ENCODE measurements at regions not wholly inside any gene's neighbourhood (a gene's known extent, or its start where the extent isn't known, plus 50 kb on each side); places are given as distances from the start of the nearest gene placed in this dataset.
"Not testable (repeated sequence)": the region's sequence is repeated elsewhere in the genome, so short reads cannot be mapped to it uniquely, and the experiment has no call there.

DNA sequence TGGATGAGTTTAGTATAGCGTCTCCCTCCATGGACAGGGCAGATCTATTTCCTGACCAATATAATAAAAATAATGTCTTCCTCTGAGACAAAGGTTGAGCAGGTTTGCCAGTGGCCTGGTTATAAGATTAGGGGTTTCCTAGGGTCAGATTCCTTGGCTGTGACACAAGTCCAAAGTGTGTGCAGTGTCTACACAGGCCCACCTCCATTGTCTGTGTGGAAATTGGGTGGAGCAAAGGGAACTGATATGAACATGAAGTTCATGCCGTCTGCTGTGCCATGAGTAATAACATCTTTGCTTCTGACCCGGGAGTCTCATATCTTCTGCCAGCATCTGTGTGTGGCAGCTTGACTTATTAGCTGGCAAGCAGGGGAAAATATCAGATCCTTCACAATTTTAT, 187.7 kb upstream of the BOD1L1 start:
- no peaks in the 10 kb centered on the region for H3K36me3 Mint-ChIP-seq
- CTCF ChIA-PET, result no interaction called here

DNA sequence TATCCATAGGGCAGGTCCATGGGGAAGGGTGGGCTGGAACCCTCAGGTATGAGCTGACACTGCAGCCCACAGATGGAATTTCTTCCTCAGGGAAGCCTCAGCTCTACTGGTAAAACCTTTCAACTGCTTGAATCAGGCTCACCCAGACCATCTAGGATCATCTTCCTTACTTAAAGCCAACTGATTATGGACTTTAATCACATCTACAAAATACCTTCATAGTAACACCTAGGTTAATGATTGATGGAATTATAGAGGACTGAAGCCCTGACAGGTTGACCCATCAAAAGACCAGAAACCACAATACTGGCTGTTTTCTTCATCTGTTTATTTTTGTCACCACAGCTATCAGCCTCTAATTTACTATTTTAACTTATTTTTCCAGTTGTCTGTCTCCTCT, 188.9 kb upstream of the BOD1L1 start:
- POLR2A ChIA-PET, result no interaction called here
- no peak overlapping the region for H3K27ac ChIP-seq (ENCODE audit: low read depth, low read length)
- no peaks in the 10 kb centered on the region for H3K9me3 ChIP-seq (ENCODE audit: low read length)
- no peaks in the 10 kb centered on the region for H3K4me1 ChIP-seq (ENCODE audit: insufficient read depth, low read length)
- Mint-ChIP-seq H3K4me1 (no peaks in the 10 kb centered on the region), H3K27ac (no peak overlapping the region), H3K36me3 (no peaks in the 10 kb centered on the region), H3K9me3 (peaks cover 0 to 10% (median 0%) of the 10 kb centered on the region in 5 donors), H3K27me3 (no peaks in the 10 kb centered on the region), H3K4me3 (no peak overlapping the region)
- no peaks in the 10 kb centered on the region for H3K27me3 ChIP-seq (ENCODE audit: insufficient read depth, low read length, poor library complexity, severe bottlenecking)
- no peak for DNase-seq
- CTCF ChIA-PET, result no interaction called here
- H3K36me3 ChIP-seq (ENCODE audit: insufficient read depth, low read length), result no peaks in the 10 kb centered on the region
- H3K4me3 ChIP-seq (ENCODE audit: low read length), result no peak overlapping the region

More for the DNA sequence above, 187.7 kb upstream of the BOD1L1 start:
- H3K4me3 ChIP-seq (ENCODE audit: low read length), result no peak overlapping the region
- no peak overlapping the region for H3K4me3 Mint-ChIP-seq
- H3K27ac Mint-ChIP-seq, result no peak overlapping the region
- H3K27me3 Mint-ChIP-seq, result no peaks in the 10 kb centered on the region
- POLR2A ChIA-PET, result no interaction called here
- peaks cover 0 to 10% (median 0%) of the 10 kb centered on the region in 5 donors for H3K9me3 Mint-ChIP-seq
- no peaks in the 10 kb centered on the region for H3K36me3 ChIP-seq (ENCODE audit: insufficient read depth, low read length)
- H3K4me1 Mint-ChIP-seq, result no peaks in the 10 kb centered on the region
- no peak overlapping the region for H3K27ac ChIP-seq (ENCODE audit: low read depth, low read length)
- no peaks in the 10 kb centered on the region for H3K9me3 ChIP-seq (ENCODE audit: low read length)
- H3K4me1 ChIP-seq (ENCODE audit: insufficient read depth, low read length), result no peaks in the 10 kb centered on the region
- DNase-seq, result no peak
- no peaks in the 10 kb centered on the region for H3K27me3 ChIP-seq (ENCODE audit: insufficient read depth, low read length, poor library complexity, severe bottlenecking)

DNA sequence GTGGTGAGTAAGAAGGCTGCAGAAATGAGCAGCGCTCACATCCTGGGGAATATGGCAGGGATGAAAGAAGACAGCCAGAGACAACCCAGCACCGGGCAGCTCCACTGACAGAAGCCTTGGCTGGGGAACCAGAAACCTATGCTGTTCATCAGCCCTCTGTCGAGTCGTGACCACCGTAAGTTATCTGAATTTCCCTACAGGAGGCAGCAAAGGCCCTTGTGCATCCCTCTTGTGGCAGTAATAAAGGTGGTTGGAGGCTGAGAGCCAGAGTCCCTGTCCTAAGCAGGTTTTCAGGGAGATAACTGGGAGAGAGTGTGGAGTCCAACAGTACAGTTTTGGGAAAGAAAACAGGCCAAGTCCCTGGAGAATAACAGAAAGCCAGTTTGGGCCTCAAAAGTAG, 194.0 kb upstream of the BOD1L1 start:
- no peaks in the 10 kb centered on the region for H3K9me3 ChIP-seq (ENCODE audit: low read length)
- POLR2A ChIA-PET, result no interaction called here

DNA sequence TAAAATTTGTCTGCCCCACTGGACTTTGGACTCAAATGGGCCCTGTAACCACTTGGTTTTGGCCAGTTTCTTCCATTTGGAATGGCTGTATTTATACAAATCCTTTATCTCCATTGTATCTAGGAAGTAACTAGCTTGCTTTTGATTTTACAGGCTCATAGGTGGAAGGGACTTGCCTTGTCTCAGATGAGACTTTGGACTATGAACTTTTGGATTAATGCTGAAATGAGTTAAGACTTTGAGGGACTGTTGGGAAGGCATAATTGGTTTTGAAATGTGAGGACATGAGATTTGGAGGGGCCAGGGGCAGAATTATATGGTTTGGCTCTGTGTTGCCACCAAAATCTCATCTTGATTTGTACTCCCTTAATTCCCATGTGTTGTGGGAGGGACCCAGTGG, 198.3 kb upstream of the BOD1L1 start:
- H3K36me3 ChIP-seq (ENCODE audit: insufficient read depth, low read length); H3K27me3 Mint-ChIP-seq; H3K4me1 Mint-ChIP-seq; DNase-seq; H3K27me3 ChIP-seq (ENCODE audit: insufficient read depth, low read length, poor library complexity, severe bottlenecking); H3K4me1 ChIP-seq (ENCODE audit: insufficient read depth, low read length); H3K27ac Mint-ChIP-seq; H3K4me3 Mint-ChIP-seq; CTCF ChIA-PET; H3K9me3 ChIP-seq (ENCODE audit: low read length); H3K36me3 Mint-ChIP-seq; POLR2A ChIA-PET; H3K4me3 ChIP-seq (ENCODE audit: low read length); H3K27ac ChIP-seq (ENCODE audit: low read depth, low read length): not testable (repeated sequence)
- H3K9me3 Mint-ChIP-seq, result peaks cover 13 to 21% (median 16%) of the 10 kb centered on the region in 5 donors

More for the DNA sequence above, 194.0 kb upstream of the BOD1L1 start:
- no peak for DNase-seq
- Mint-ChIP-seq H3K4me3 (no peak overlapping the region), H3K27ac (no peak overlapping the region), H3K27me3 (no peaks in the 10 kb centered on the region), H3K9me3 (peaks cover 13 to 26% (median 17%) of the 10 kb centered on the region in 5 donors), H3K36me3 (peaks cover 0 to 4% (median 0%) of the 10 kb centered on the region in 3 donors), H3K4me1 (no peaks in the 10 kb centered on the region)
- Histone ChIP-seq H3K27me3 (ENCODE audit: insufficient read depth, low read length, poor library complexity, severe bottlenecking) (no peaks in the 10 kb centered on the region), H3K27ac (ENCODE audit: low read depth, low read length) (no peak overlapping the region), H3K36me3 (ENCODE audit: insufficient read depth, low read length) (no peaks in the 10 kb centered on the region), H3K4me3 (ENCODE audit: low read length) (no peak overlapping the region), H3K4me1 (ENCODE audit: insufficient read depth, low read length) (no peaks in the 10 kb centered on the region)
- CTCF ChIA-PET, result no interaction called here

DNA sequence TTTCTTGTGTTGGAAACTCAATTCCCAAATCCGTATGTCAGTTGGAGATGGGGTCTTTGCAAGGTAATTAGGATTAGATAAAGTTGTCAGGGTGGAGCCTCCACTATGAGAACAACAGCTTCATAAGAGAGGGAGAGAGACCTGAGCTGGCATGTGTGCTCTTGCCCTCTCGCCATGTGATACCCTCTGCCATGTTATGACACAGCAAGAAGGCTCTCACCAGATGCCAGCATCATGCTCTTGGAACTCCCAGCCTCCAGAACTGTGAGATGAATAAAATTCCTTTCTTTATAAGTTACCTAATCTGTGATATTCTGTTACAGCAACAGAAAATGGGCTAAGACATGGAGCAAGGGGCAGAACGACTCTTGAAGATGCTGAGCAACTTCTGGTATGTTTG, 201.9 kb upstream of the BOD1L1 start:
- Mint-ChIP-seq H3K4me3 (no peak overlapping the region), H3K27ac (no peak overlapping the region), H3K9me3 (peaks cover 3 to 12% (median 8%) of the 10 kb centered on the region in 5 donors), H3K4me1 (no peaks in the 10 kb centered on the region), H3K27me3 (no peaks in the 10 kb centered on the region), H3K36me3 (peaks cover 0 to 2% (median 0%) of the 10 kb centered on the region in 3 donors)
- no peak for DNase-seq
- Histone ChIP-seq H3K27ac (ENCODE audit: low read depth, low read length) (no peak overlapping the region), H3K9me3 (ENCODE audit: low read length) (no peaks in the 10 kb centered on the region), H3K36me3 (ENCODE audit: insufficient read depth, low read length) (no peaks in the 10 kb centered on the region), H3K4me3 (ENCODE audit: low read length) (no peak overlapping the region), H3K27me3 (ENCODE audit: insufficient read depth, low read length, poor library complexity, severe bottlenecking) (no peaks in the 10 kb centered on the region), H3K4me1 (ENCODE audit: insufficient read depth, low read length) (no peaks in the 10 kb centered on the region)
- POLR2A ChIA-PET, result no interaction called here
- CTCF ChIA-PET, result no interaction called here

DNA sequence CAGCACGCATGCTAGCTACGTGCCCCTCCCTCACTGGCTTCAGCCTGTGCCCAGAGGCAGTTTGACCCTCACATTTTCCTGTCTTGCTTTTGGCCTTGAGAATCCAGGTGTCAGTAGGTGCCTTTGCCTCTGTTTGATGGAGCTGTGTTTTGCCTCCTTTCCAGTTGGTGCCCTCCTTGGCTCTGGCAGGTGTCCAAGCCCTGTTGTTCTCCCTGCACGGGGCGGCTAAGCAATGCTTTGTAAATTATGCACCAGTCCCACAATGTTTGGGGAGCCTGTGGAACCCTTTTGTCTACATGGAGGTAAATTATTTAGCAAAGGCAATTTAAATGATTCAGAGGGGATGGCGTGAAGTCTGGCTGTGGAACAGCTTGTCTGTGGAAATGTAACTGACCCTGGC, 202.9 kb upstream of the BOD1L1 start:
- no peaks in the 10 kb centered on the region for H3K36me3 Mint-ChIP-seq
- ChIA-PET CTCF (no interaction called here), POLR2A (no interaction called here)
- H3K27me3 Mint-ChIP-seq, result no peaks in the 10 kb centered on the region
- H3K9me3 ChIP-seq (ENCODE audit: low read length), result no peaks in the 10 kb centered on the region
- no peak overlapping the region for H3K27ac Mint-ChIP-seq
- no peak overlapping the region for H3K27ac ChIP-seq (ENCODE audit: low read depth, low read length)
- no peaks in the 10 kb centered on the region for H3K36me3 ChIP-seq (ENCODE audit: insufficient read depth, low read length)
- H3K4me3 ChIP-seq (ENCODE audit: low read length), result no peak overlapping the region
- peaks cover 0 to 5% (median 3%) of the 10 kb centered on the region in 5 donors for H3K9me3 Mint-ChIP-seq
- no peak for DNase-seq
- no peak overlapping the region for H3K4me3 Mint-ChIP-seq
- H3K27me3 ChIP-seq (ENCODE audit: insufficient read depth, low read length, poor library complexity, severe bottlenecking), result no peaks in the 10 kb centered on the region
- no peaks in the 10 kb centered on the region for H3K4me1 ChIP-seq (ENCODE audit: insufficient read depth, low read length)
- no peaks in the 10 kb centered on the region for H3K4me1 Mint-ChIP-seq

DNA sequence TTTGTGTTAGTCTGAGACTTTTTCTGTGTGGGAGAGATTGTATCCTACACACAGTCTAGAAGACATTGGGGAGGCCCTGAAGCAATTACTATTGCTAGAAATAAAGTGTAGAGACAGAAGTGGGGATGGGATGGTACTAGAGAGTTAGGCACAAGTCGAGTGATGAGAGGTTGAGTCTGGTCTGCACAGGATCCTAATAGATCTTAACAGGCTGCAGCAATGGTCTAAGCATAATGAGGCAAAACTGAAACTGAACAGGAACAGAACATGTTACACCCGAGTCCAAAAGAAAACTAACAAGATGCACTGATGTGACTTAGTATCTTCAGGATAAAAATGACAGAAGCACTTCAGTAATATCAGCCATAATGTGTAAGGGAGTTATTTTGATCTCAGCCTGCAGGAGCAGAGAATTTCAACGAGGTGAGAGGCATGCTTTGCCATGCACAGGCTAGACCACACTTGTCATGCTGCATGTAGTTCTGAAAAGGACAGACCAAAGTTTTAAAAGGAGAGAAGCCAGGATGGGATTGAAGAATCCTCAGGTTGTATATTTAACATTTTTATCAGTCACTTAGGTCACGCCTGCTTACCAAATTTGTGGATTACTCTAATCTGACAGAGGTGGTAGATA, 205.8 kb upstream of the BOD1L1 start:
- Mint-ChIP-seq H3K27me3 (no peaks in the 10 kb centered on the region), H3K4me1 (no peaks in the 10 kb centered on the region), H3K36me3 (no peaks in the 10 kb centered on the region), H3K9me3 (peaks cover 0 to 6% (median 0%) of the 10 kb centered on the region in 5 donors), H3K4me3 (no peak overlapping the region), H3K27ac (no peak overlapping the region)
- Histone ChIP-seq H3K4me1 (ENCODE audit: insufficient read depth, low read length) (no peaks in the 10 kb centered on the region), H3K9me3 (ENCODE audit: low read length) (no peaks in the 10 kb centered on the region), H3K4me3 (ENCODE audit: low read length) (no peak overlapping the region), H3K36me3 (ENCODE audit: insufficient read depth, low read length) (no peaks in the 10 kb centered on the region), H3K27me3 (ENCODE audit: insufficient read depth, low read length, poor library complexity, severe bottlenecking) (no peaks in the 10 kb centered on the region), H3K27ac (ENCODE audit: low read depth, low read length) (no peak overlapping the region)
- ChIA-PET POLR2A (no interaction called here), CTCF (no interaction called here)
- DNase-seq, result no peak

DNA sequence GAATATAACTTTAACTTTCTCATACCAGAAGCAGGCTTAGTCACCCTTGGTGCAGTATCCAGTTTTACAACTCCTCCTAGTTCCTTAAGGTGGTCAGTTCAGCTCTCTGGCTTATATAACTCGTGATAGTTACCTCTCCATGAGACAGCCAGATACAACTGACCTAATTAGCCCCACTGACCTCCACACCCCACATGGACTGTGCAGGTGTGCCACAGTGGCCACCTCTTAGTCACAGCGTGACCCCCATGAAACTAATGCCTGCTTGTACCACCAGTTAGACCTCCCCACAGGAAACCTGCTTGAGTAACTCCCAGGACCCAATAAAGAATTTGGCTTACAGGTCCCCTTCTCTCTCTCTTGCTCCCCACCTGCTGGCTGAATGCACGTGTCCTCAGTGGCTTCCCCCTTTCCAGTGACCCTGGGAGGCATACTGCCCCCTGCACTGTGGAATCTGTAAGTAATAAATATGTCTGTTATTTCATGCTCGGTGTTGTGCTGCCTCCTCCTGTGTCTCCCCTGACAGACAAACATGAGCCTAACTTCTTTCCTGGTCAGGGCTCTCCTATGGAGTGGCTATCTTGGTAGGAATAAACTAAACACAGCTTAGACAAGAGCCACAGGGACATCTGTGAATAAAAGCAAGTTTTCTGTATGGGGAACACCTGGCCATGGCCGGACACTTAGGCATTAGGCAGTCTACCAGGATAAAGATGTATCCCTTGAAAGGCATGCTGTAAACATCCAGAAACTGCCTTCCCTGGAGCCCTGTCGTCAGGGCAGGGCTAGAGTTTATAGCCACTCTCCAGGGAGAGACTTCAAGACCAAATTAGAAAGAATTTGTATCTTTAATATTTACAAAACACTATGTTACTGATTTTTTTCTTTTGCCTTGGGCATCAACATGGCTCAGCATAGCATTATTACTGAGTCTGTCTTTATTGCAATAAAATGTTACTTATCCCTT, 209.7 kb upstream of the BOD1L1 start:
- Histone ChIP-seq H3K36me3 (ENCODE audit: insufficient read depth, low read length) (no peaks in the 10 kb centered on the region), H3K27me3 (ENCODE audit: insufficient read depth, low read length, poor library complexity, severe bottlenecking) (no peaks in the 10 kb centered on the region), H3K4me3 (ENCODE audit: low read length) (no peak overlapping the region), H3K4me1 (ENCODE audit: insufficient read depth, low read length) (no peaks in the 10 kb centered on the region), H3K9me3 (ENCODE audit: low read length) (no peaks in the 10 kb centered on the region), H3K27ac (ENCODE audit: low read depth, low read length) (no peak overlapping the region)
- Mint-ChIP-seq H3K4me1 (no peaks in the 10 kb centered on the region), H3K9me3 (peaks cover 0 to 6% (median 0%) of the 10 kb centered on the region in 5 donors), H3K27ac (no peak overlapping the region), H3K27me3 (peaks cover 0 to 2% of the 10 kb centered on the region in 2 donors), H3K4me3 (peak overlapping the region in 1 of 7 donors; percentile 17), H3K36me3 (no peaks in the 10 kb centered on the region)
- POLR2A ChIA-PET, result no interaction called here
- CTCF ChIA-PET, result no interaction called here
- no peak for DNase-seq

Measured in CD8-positive, alpha-beta memory T cell (primary cell).